Kidney capillary endothelial cell (primary cell): ENCODE measurements at regions not wholly inside any gene's neighbourhood (a gene's known extent, or its start where the extent isn't known, plus 50 kb on each side); places are given as distances from the start of the nearest gene placed in this dataset.

ENCODE experiments used
- DNase-seq: peaks from one replicate; pipeline ENCODE4 v3.0.0-alpha.2; 2018; ENCODE audit warnings: low spot score

DNA sequence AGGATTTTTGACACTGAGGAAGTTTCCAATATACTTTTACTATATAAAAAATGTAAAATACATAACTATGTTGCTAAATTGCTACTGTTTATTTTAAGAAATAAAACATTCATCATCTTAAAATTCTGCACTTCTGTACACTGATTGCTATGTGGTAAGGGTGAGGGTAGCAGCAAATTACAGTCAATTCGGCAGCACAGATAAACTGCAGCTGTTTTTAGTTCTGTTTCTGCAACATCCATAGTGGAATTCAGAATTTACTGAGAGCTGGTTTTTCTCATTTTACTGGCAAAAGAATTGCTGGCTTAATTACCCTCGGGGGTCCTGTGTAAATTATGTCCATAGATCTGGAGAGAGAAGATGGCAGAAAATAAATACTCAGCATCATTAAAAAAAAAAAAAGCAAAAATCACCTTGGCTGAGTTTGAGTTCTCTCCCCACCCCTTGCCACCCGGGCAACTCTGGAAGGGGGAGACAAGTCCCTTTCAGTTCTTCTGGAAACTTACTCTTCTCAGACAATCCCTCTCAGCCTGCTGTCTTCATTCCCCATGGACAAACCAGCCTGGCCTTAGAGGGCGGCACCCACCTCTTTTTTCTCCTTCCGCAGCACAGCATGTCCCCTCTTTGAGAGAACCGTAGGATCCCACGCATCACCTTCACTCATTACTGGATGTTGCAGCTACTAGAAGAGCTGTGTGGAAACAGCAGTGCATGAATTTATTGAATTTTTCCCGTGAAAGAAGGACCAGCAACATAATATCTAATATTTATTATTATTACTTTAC is 501.1 kb upstream of the CELF2 start:
- no peak for DNase-seq

DNA sequence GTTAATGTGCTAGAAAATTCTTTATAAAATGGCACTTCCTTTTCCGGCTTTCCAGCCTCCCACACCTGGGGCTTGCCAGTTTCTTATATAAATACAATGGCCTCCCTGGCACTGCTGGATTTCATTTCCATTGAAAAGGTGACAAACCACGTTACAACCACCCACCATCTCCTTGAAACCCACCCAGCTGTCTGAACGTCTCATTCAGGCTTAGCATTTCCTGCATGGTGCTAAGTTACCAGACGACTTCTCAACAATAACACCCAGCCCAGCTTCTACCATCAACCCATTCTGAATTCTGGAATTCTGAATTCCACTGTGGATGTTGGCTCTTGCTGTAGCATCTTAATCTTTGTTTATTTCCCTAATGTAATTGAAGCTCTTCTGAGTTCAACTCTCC is 499.8 kb upstream of the CELF2 start:
- no peak for DNase-seq

DNA sequence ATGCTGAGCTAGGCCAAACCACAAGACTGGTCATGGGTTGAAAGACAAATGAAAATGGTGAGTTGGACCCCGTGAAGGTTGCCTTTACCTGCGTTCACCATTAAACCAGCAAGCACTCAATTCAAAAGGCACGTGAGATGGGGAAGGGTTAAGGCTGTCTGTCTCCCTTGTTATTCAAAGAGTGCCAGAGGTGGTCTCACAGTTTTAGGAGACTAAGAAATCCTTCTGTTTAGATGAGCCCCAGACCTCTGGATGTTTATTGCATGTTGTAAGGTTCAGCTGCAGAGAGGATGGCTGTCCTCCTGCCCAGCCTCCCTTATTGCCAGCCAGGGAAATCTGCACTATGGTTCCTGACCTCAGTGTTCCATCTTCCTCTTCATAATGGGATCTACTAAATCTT is 498.0 kb upstream of the CELF2 start:
- no peak for DNase-seq

DNA sequence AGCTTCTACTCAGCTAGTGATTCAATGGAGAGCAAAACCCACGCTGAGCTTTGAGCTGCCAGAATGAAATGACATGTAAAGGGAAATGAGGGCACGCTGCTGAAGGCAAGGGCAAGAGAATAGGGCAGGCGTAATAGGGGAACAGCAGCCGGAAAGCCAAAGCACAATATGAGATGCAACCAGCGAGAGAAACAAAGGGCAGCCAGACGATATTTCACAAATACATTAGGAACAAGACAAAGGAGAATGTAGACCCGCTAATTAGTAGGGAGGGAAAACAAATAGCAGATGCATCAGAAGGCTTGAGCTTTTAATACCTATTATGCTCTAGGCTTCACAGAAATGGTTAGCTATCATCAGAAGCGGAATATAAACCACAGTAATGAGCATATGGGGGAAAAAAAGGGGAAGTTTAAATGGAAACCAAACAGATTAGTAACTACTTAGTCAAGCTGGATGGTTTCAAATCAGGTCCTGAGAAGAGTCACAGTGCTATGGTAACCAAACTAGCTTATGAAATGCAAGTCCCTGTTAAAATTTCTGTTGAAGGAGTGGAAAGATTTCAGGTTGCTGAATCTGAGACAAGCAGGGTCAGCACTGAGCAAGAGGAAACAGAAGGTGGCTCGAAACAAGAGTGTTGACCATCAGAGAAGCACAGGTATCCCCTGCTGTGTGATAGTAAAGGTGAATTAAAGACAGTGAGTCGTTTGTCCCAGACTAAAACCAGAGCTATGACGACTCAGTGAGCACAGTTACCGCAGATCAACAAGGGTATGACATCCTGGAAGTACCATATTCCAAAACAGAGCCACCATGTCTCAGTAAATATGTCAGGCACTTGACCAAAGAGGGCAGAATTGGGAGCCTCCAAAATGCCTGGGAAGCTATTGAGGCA is 496.9 kb upstream of the CELF2 start:
- DNase-seq = no peak

DNA sequence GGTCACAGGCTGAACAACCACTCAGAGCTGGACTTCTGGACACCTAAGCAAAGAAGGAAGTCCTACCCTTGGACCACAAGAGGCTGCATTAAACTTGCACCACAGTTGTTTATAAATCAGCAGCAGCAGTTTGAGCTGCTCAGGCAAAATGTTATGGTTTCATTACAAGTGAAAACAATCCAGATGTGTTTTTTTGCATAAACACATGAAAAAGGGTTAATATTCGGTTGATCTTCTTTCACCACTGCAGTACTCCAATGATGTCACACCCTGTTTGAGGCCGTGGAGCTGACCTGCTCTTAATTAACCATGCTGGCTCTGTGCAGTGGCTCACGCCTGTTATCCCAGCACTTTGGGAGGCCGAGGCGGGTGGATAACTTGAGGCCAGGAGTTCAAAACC is 490.8 kb upstream of the CELF2 start:
- DNase-seq = no peak

DNA sequence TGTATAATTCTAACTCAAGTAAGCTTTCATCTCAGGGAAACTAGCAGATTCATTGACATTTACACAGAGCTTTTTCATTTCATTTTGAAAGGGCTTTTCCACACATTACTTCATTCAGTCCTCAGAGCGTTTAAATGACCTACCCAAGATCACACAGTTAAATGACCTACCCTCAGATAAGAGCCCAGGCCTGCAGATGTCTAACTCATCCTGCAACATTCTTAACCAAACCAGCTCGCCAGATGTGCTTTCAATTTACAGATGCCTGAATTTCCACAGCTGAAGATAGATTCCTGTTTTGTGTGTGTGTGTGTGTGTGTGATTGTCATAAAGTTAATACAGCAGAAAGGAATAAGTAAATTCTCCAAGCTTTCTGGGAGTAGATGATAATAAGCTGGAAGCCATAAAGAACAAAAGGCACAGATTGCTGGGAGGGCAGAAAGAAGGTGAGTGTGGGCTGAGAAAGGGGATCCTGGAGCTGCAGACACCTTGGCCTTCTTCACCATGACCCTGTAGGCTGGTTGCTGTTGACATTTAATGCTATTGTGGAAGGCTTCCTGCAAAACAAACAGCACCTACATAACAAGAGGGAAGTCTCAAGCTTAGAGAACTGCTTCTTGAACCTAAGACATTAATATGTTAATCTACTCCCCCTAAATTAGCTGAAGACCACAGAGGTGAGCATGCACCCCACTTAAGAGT is 489.7 kb upstream of the CELF2 start:
- DNase-seq = no peak

DNA sequence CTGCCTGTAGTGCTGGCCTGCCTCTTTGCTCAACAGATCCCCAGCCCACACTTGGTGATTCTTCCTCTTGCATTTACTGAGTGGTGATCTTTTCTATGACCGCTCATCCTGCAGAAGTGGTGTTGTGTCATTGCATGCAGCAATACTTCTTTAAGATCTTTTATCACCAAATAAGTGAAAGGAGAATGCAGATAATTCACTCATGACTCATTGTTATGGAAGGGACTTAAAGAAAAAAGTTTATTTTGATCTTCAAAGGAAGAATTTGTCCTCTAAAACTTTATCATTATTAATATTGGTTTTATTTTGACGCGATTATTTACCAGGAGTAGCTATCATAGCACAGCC is 489.1 kb upstream of the CELF2 start:
- no peak for DNase-seq

DNA sequence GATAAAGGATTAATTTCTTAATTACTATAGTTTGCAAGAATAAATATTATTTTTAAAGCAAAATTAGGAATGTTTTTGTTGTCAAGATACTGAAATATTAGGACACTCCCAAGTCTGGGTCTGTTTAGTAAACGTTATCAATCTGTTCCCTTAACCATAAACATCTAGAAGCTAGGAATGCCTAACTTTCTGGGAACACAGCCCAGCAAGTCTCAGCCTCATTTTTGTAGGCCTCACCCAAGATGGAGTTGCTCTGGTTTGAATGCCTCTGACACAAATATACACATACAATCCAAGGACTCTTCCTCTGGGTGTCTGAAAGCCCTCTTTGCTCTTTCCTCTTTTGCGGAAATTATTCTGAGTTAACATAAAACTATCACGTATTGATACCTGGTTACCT is 487.4 kb upstream of the CELF2 start:
- DNase-seq = no peak

DNA sequence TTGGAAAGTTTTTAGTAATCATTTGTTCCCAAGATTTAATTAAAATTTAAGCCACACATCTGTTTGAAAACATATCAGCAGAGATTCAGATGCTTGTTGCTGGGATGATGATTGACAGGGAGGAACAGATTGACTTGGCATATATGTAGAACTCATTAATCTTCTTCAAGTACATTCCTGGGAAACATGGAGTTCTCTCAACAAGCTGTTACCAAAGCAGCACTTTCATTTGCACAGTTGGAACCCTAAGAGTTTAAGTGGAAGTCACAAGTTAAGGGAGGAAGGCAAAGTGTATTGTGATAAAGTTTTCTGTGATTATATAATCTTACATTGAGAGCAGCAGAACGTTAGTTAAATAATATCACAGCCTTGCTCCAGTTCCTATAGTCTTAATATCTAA is 485.4 kb upstream of the CELF2 start:
- DNase-seq = no peak

DNA sequence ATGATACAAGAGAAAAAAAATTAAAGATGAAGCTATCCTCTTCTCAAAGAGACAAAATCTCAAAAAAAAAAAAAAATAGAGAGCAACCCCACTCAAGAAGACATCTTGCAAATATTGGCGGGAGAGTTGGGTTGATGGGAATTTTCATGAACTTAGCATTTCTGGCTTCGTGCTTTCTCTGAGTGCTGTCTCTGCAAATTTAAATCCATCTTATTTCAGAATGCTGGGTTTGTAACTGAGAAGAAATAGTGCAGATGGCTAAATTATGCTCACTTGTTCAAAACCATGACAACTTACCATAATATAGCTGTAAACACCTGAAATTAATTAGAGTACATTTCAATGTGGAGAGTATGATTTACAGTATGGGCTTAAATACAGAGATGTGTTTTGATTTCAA is 484.8 kb upstream of the CELF2 start:
- DNase-seq = no peak

DNA sequence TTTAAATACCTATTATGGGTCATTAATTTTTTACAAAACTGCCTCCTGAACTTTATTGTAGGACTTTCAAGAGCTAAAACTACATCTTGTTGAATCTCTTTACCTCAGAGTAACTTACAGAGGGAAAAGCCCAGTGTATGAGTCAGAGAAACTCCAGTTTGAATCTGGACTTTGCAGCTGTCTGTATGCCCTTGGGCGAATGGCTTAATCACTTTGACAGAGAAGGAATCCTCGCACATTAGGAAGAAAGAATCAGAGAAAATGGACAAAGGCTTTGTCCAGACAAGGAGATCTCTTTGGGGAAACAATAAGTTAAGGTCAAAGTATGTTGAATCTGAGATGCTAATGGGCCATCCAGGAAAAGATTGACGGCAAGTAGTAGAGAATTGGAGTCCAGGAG is 484.2 kb upstream of the CELF2 start:
- no peak for DNase-seq

DNA sequence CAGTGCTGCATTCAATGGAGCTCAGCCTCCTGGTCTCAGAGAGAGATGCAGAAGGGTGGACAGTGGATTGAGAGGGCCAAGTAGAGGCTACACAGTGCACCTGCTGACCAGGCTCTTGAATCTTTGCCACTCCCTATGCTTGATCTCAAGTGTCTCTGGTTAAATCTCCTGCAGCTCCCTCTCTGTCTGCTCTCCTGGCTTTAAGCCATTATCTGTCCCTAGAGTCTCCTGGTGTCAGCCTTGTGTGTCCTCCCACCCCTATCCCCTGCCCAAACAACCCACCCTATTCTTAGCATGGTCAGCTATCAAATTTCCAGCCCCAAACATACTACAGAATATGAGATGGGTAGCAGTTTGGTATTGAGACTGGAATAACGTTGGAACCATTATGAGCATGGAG is 479.3 kb upstream of the CELF2 start:
- no peak for DNase-seq

DNA sequence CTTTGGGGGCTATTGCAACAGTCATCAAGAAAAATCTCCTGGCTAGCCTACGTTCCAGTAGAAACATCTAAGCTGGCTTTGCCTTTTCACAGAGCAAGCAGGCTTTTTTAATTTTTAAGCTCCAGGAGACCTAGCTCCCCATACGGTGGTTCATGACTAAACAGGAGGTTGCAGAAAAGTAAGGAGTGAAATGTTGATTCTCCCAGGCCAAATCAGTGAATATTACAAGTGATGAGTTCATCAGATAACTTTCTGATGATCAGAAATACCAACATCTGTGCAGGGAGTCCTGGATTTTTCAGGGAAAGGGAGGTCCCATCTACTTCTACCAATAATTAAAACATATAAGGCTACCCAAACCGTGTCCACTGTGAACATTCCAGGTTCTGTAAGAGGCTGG is 477.3 kb upstream of the CELF2 start:
- DNase-seq = no peak

DNA sequence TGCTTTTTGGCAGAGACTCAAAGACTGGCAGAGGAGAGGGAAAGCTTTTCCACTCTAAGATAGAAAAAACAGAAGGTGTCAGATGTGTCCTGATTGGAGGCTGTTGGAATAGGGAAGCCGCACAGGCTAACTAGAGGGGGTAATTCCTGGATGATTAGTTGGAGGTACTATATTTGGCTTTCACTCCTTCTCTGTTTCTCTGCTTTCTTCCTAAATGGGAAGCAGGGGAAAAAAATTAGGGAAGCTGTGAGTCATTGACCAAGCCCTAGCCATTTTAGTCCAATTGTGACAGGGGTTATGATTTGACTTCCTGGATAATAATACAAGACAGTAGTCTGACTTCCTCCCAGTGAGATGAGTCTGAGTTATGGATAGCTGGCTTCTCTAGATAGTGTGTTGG is 475.2 kb upstream of the CELF2 start:
- no peak for DNase-seq

DNA sequence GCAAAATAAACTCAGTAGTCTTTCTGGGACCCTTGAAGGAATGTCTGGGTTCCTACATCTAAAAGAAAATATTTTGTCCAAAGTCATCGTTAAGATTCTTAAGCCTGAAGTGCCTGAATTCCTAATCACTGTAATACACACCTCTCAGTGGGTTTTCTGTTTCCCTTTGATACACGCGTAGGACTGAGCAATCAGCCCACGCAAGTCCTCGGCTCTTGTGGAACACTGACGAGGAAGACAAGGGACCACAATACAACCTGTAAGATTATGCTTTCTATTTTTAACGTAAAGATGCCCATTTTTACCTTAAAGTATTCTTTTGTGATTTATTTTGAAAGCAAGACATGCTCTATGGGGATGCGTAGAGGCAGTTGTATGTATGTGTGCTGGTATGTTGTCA is 472.8 kb upstream of the CELF2 start:
- DNase-seq = no peak

DNA sequence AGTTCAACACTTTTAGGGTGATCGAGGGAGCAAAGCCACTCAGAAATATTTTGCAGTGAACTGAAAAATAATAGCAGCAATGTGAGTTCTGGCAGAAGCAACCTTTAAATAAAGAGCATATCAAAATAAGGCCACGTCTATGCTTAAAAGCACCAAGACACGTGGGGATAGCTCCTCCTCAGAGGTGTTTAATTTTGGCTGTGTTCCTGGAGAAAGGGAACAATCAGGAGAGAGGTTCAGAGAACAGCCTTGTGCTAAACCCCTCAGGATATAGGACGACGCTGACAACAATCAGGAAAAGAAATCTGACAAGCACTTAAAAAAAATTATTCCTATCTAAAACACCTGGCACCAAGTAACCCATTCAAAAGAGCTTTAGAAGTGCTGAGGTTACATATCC is 471.9 kb upstream of the CELF2 start:
- DNase-seq = no peak

DNA sequence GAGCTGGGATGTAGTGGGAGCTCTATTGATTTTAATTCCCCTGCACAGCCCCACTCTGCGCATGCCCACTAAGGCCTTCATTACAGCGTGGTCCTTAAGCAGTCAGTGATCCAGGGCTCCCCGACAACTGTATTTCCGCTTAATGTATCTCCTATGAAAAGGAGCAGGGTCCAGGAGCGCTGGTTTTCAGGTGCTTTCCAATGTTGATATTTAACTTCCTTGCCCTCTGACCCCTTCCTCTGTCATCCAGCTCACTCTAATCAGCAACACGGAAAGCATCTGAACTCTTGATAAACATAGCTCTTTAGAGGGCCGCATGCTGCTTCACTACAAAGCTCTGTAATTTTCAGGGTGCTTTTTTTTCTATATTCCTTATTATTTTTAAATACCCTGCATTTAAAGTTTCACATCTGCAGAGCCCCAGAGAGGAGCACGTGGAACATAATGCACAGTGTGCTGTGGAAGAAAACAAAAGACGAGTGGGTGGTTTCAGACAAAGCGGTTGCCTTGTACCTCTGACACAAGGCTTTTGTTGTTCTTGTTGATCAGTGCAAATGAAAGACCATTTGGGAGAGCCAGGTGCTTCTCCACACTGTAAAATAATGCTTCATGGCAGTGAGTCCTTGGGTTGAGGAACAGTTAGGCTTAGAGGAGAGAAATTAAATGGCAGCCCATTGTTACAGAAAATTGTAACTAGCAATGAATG is 465.9 kb upstream of the CELF2 start:
- no peak for DNase-seq

DNA sequence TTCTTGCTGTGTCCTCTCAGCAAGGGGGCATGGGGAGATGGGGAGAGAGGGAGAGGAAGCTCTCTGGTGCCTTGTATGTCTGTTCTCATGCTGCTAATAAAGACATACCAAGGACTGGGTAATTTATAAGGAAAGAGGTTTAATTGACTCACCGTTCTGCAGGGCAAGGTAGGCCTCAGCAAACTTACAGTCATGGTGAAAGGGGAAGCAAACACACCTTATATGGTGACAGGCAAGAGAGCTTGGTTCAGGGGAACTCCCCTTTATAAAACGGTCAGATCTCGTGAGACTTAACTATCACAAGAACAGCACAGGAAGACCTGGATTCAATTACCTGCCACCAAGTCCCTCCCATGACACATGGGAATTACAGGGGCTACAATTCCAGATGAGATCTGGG is 464.7 kb upstream of the CELF2 start:
- DNase-seq = no peak

DNA sequence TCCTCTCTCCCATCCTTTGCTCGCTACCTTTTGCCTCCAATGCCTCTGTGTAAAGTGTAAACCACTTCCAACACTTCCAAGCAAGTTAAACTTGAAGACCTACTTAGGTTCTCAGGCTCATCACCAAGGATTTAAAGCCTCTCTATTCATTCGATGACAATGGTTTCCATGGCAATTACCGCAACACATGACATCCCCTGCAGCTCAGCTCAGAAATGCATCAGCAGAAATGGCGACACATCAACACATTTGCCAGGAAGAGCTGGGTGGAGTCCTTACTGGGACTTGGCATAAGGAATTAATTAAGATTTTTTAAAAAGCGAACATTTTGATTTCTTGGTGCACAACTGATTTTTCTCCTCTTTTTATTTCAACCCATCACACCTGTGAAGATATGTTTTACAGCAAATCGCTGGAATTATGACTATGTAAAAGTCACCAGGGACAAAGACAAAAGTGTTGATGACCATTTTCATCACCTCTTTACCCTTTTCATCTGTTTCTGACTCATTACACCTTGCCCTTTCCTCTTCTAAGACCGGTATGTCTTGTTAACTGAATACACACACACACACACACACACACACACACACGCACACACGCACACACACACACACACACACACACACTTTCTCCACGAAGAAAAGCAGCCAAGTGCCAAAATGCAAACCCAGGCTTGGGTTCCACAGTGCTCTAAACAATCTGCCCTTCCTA is 453.4 kb upstream of the CELF2 start:
- DNase-seq = no peak

DNA sequence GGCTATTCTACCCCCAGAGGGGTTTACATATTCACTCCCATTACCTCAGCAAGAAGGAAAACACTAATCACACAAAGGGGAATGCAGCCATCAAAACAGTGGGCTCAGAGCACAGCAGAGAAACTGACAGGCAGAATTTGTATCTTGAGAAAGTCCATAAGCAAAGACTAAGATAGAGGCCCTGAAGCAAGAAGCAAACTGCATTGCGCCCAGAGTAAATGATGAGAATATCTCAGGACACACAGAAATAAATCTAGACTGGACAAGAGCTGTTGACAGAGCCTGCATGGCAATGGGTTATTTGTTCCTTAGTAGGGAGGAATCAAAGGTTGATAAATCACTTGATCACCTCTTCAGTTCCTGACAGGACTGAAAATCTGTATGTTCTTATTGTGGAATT is 440.7 kb upstream of the CELF2 start:
- no peak for DNase-seq

DNA sequence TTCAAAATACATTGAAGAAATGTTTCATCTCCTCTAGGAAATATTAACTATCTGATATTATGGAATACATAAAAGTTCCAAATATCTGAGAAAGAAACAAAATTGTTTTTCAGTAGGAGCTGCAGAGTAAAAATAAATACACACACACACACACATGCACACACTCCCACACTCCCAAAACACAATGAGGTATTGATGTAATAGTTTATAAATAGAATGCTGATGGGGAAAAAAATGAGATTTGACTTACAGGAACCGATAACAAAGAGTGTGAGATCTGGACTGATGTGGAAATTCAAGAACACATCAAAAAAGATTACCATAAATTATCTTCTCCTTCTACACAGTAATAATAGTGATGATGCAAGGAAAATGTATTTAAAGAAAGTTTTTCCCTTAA is 438.0 kb upstream of the CELF2 start:
- no peak for DNase-seq

DNA sequence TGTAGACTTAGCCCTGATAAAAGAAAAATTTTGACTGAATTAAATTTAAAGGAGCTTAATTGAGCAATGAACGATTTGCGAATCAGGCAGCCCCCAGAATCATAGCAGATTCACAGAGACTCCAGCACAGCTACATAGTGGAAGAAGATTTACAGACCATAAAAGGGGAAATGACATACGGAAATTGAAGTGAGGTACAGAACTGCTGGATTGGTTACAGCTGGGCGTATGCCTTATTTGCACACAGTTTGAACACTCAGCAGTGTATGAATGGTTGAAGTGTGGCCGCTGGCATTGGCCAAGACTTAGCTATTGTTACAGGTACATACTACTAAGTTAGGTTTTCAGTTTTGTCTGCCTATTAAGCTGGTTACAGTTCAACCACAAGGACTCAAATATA is 433.5 kb upstream of the CELF2 start:
- no peak for DNase-seq
